HepG2 (cell line): ENCODE measurements at regions not wholly inside any gene's neighbourhood (a gene's known extent, or its start where the extent isn't known, plus 50 kb on each side); places are given as distances from the start of the nearest gene placed in this dataset.

ENCODE experiments used
- ATAC-seq: fragments of 200-7000 bp; cut with Tn5 transposase; 3 replicates; pipeline ENCODE4 v1.9.1; 2020; ENCODE audit warnings: mild to moderate bottlenecking, moderate library complexity
- BruUV-seq: library from RNA; stranded (reverse); fragments of 400-500 nt; replicated peaks from 2 replicates; lab custom pipeline; 2021; lab: Mats Ljungman, UMichigan
- CTCF ChIA-PET: fragments of 300-600 bp; formaldehyde crosslinking; extraction: SDS; loops from one replicate; lab custom pipeline; 2021; ENCODE audit warnings: low total read pairs, inconsistent platforms, low intra/inter-chr PET ratio; lab: Yijun Ruan, JAX
- POLR2A ChIA-PET: fragments of 350-600 bp; sonication (Branson Sonifier 250); formaldehyde crosslinking; loops from one replicate; lab custom pipeline; 2020; ENCODE audit warnings: antibody characterized with exemption, inconsistent platforms; lab: Yijun Ruan, JAX
- DNase-seq: peaks from one replicate; pipeline ENCODE4 v3.0.0-alpha.2; 2015; ENCODE audit warnings: low spot score
- FAIRE-seq: peaks from 3 replicates; lab custom pipeline; 2011; peaks lifted over from hg19 to GRCh38; lab: Jason Lieb, UNC
- H2AFZ ChIP-seq: one replicate; pipeline ENCODE4 v1.6.1; 2011; ENCODE audit warnings: low read length, inconsistent platforms
- H3K27ac ChIP-seq: fragments of 300-600 bp; 3 replicates; pipeline ENCODE4 v1.8.0; 2011; ENCODE audit warnings: mixed run types, mild to moderate bottlenecking, mixed read lengths, low read length, inconsistent platforms; ENCODE audit not compliant: insufficient read depth; ENCODE audit errors: extremely low read length
- H3K27me3 ChIP-seq, 2 experiments: fragments of 200-600 bp in 1 of 2; 2 replicates in 1 of 2; 3 replicates in 1 of 2; pipeline versions ENCODE4 v1.6.0 to v1.8.0; 2011; ENCODE audit warnings: low read length in 2 of 2, mild to moderate bottlenecking in 2 of 2, moderate library complexity in 2 of 2, inconsistent platforms in 1 of 2; ENCODE audit not compliant: insufficient read depth in 2 of 2, control insufficient read depth in 1 of 2
- H3K36me3 ChIP-seq, 2 experiments: fragments of 200-600 bp in 1 of 2; replicated peaks in 1 of 2; 2 replicates in 1 of 2; 3 replicates in 1 of 2; pipeline versions ENCODE4 v1.5.1 to v1.8.0; 2011; ENCODE audit warnings: low read length in 2 of 2, inconsistent platforms in 1 of 2; ENCODE audit not compliant: insufficient read depth in 2 of 2, control insufficient read depth in 1 of 2
- H3K4me1 ChIP-seq: 2 replicates; pipeline ENCODE4 v1.5.1; 2012; ENCODE audit warnings: low read length, inconsistent platforms; ENCODE audit not compliant: insufficient read depth
- H3K4me2 ChIP-seq: 2 replicates; pipeline ENCODE4 v1.6.0; 2011; ENCODE audit warnings: low read depth, low read length, inconsistent platforms
- H3K4me3 ChIP-seq, 3 experiments: fragments of 200-600 bp in 1 of 3; sonication (generic), shearing (Covaris generic) in 1 of 3; replicated peaks in 1 of 3; 2 replicates each; pipeline ENCODE4 v1.5.1; 2011 to 2016; ENCODE audit warnings: low read length in 3 of 3, inconsistent platforms in 2 of 3, low read depth in 2 of 3, mild to moderate bottlenecking in 2 of 3, control low read depth in 1 of 3, mixed read lengths in 1 of 3; ENCODE audit not compliant: insufficient read depth in 1 of 3
- H3K79me2 ChIP-seq: one replicate; pipeline ENCODE4 v1.6.1; 2011; ENCODE audit warnings: low read length, inconsistent platforms; ENCODE audit not compliant: insufficient read depth
- H3K9ac ChIP-seq: 2 replicates; pipeline ENCODE4 v1.6.0; 2011; ENCODE audit warnings: mild to moderate bottlenecking, low read depth, low read length, inconsistent platforms; ENCODE audit not compliant: insufficient read depth
- H3K9me3 ChIP-seq: 2 replicates; pipeline ENCODE4 v1.5.1; 2012; ENCODE audit warnings: mild to moderate bottlenecking, low read length
- H4K20me1 ChIP-seq: 2 replicates; pipeline ENCODE4 v1.6.0; 2011; ENCODE audit warnings: inconsistent platforms, mild to moderate bottlenecking, low read length, moderate library complexity; ENCODE audit not compliant: insufficient read depth
- ELF1 ChIP-seq: sonication (generic); formaldehyde crosslinking; IDR thresholded peaks from 2 replicates; pipeline ENCODE4 v1.4.0; 2020; ENCODE audit warnings: missing genetic modification reagents
- JUN ChIP-seq: sonication (generic); formaldehyde crosslinking; IDR thresholded peaks from 2 replicates; pipeline ENCODE4 v1.4.0; 2020; ENCODE audit warnings: mild to moderate bottlenecking, missing genetic modification reagents
- MEF2D ChIP-seq: sonication (generic); formaldehyde crosslinking; IDR thresholded peaks from 2 replicates; pipeline ENCODE4 v1.5.1; 2020; ENCODE audit warnings: mild to moderate bottlenecking, missing genetic modification reagents
- POLR2A ChIP-seq, 2 experiments: IDR thresholded peaks; 2 replicates each; pipeline ENCODE4 v1.6.1; 2011; ENCODE audit warnings: low read depth in 2 of 2, low read length in 2 of 2, mild to moderate bottlenecking in 1 of 2, moderate library complexity in 1 of 2; ENCODE audit not compliant: insufficient read depth in 1 of 2
- SMYD3 ChIP-seq: sonication (generic); formaldehyde crosslinking; IDR thresholded peaks from 2 replicates; pipeline ENCODE4 v1.8.1; 2023; ENCODE audit warnings: mild to moderate bottlenecking, missing genetic modification reagents
- WGBS: methylation state at CpG from one replicate; pipeline ENCODE4 v1.1.6; 2017; ENCODE audit warnings: low lambda C conversion rate; 5-methylcytosine and 5-hydroxymethylcytosine counted together
- in situ Hi-C: cut with HindIII; loops from 2 replicates; pipeline ENCODE4 v1.10.0; 2017; ENCODE audit warnings: low pct_unique_long_range_greater_than_20kb; ENCODE audit not compliant: extremely low pct_ligation_motif_present
- intact Hi-C: fragments of 100-400 bp; cut with micrococcal nuclease; formaldehyde crosslinking; loops from one replicate; pipeline ENCODE4 v1.10.0; 2022; ENCODE audit not compliant: unreplicated experiment
- TF ChIP-seq, protein P1 (sequence below): sonication (generic); formaldehyde crosslinking; IDR thresholded peaks from 2 replicates; pipeline ENCODE4 v1.9.0; 2021; ENCODE audit warnings: mild to moderate bottlenecking, missing genetic modification reagents
- TF ChIP-seq, protein P2 (sequence below): sonication (generic); formaldehyde crosslinking; IDR thresholded peaks from 2 replicates; pipeline ENCODE4 v1.5.0; 2020; ENCODE audit warnings: mild to moderate bottlenecking, missing genetic modification reagents, borderline replicate concordance
- TF ChIP-seq, protein P3 (sequence below), 2 experiments: fragments of 450-650 bp in 1 of 2; sonication (generic) in 1 of 2; formaldehyde crosslinking; IDR thresholded peaks; 2 replicates each; pipeline versions ENCODE4 v1.5.0 to v1.8.0; 2020 to 2022; ENCODE audit warnings: mild to moderate bottlenecking in 1 of 2, missing genetic modification reagents in 1 of 2

DNA sequence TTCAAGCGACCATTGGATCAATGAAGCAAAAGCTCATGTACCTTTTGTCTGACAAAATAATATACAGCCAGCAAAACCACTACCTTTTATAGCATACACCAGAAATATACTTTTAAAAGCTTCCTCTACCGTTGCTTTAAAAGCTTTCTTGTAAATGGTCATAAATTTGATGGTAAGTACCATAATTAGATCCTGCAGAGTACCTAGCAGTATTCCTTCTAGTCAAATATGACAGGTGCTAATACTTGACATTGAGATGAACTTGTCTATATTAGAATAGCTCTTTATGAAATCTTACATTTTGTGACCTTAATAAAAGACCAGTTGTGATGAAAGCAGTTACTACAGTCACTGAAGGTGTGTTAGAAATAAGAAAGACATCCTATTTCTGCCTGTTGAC lies 340.5 kb upstream of the ANO3 start:
- FAIRE-seq (no peak), ATAC-seq (no peak), DNase-seq (no peak)
- no peak overlapping the region for H2AFZ ChIP-seq
- no peaks in the 10 kb centered on the region for H3K9me3 ChIP-seq
- H3K4me2 ChIP-seq, result no peak overlapping the region
- no TSS peak for BruUV-seq
- POLR2A ChIA-PET, result no interaction called here
- WGBS, result 2% methylated on average over 2 of the region's 2 CpGs
- no peak overlapping the region for H3K4me3 ChIP-seq
- CTCF ChIA-PET, result no interaction called here
- intact Hi-C loops (no loop called here), in situ Hi-C loops (no loop called here)
- H3K27ac ChIP-seq, result no peak overlapping the region
- no peaks in the 10 kb centered on the region for H3K36me3 ChIP-seq
- no peaks in the 10 kb centered on the region for H3K79me2 ChIP-seq
- H4K20me1 ChIP-seq, result no peaks in the 10 kb centered on the region
- no peak overlapping the region for H3K9ac ChIP-seq
- H3K27me3 ChIP-seq, result no peaks in the 10 kb centered on the region
- H3K4me1 ChIP-seq, result no peaks in the 10 kb centered on the region
- TF ChIP-seq, protein P1, sequence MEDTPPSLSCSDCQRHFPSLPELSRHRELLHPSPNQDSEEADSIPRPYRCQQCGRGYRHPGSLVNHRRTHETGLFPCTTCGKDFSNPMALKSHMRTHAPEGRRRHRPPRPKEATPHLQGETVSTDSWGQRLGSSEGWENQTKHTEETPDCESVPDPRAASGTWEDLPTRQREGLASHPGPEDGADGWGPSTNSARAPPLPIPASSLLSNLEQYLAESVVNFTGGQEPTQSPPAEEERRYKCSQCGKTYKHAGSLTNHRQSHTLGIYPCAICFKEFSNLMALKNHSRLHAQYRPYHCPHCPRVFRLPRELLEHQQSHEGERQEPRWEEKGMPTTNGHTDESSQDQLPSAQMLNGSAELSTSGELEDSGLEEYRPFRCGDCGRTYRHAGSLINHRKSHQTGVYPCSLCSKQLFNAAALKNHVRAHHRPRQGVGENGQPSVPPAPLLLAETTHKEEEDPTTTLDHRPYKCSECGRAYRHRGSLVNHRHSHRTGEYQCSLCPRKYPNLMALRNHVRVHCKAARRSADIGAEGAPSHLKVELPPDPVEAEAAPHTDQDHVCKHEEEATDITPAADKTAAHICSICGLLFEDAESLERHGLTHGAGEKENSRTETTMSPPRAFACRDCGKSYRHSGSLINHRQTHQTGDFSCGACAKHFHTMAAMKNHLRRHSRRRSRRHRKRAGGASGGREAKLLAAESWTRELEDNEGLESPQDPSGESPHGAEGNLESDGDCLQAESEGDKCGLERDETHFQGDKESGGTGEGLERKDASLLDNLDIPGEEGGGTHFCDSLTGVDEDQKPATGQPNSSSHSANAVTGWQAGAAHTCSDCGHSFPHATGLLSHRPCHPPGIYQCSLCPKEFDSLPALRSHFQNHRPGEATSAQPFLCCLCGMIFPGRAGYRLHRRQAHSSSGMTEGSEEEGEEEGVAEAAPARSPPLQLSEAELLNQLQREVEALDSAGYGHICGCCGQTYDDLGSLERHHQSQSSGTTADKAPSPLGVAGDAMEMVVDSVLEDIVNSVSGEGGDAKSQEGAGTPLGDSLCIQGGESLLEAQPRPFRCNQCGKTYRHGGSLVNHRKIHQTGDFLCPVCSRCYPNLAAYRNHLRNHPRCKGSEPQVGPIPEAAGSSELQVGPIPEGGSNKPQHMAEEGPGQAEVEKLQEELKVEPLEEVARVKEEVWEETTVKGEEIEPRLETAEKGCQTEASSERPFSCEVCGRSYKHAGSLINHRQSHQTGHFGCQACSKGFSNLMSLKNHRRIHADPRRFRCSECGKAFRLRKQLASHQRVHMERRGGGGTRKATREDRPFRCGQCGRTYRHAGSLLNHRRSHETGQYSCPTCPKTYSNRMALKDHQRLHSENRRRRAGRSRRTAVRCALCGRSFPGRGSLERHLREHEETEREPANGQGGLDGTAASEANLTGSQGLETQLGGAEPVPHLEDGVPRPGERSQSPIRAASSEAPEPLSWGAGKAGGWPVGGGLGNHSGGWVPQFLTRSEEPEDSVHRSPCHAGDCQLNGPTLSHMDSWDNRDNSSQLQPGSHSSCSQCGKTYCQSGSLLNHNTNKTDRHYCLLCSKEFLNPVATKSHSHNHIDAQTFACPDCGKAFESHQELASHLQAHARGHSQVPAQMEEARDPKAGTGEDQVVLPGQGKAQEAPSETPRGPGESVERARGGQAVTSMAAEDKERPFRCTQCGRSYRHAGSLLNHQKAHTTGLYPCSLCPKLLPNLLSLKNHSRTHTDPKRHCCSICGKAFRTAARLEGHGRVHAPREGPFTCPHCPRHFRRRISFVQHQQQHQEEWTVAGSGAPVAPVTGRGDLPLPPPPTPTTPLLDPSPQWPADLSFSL (CRISPR knock-in tag), result no peak
- TF ChIP-seq JUN (no peak), POLR2A (IDR thresholded peaks at IDR 0.05; ENCODE audit: insufficient read depth in 1 of 2, low read depth in 2 of 2, low read length in 2 of 2) (no peak), ELF1 (CRISPR knock-in tag) (no peak), MEF2D (CRISPR knock-in tag) (no peak), SMYD3 (CRISPR knock-in tag) (no peak)
- TF ChIP-seq, protein P2, sequence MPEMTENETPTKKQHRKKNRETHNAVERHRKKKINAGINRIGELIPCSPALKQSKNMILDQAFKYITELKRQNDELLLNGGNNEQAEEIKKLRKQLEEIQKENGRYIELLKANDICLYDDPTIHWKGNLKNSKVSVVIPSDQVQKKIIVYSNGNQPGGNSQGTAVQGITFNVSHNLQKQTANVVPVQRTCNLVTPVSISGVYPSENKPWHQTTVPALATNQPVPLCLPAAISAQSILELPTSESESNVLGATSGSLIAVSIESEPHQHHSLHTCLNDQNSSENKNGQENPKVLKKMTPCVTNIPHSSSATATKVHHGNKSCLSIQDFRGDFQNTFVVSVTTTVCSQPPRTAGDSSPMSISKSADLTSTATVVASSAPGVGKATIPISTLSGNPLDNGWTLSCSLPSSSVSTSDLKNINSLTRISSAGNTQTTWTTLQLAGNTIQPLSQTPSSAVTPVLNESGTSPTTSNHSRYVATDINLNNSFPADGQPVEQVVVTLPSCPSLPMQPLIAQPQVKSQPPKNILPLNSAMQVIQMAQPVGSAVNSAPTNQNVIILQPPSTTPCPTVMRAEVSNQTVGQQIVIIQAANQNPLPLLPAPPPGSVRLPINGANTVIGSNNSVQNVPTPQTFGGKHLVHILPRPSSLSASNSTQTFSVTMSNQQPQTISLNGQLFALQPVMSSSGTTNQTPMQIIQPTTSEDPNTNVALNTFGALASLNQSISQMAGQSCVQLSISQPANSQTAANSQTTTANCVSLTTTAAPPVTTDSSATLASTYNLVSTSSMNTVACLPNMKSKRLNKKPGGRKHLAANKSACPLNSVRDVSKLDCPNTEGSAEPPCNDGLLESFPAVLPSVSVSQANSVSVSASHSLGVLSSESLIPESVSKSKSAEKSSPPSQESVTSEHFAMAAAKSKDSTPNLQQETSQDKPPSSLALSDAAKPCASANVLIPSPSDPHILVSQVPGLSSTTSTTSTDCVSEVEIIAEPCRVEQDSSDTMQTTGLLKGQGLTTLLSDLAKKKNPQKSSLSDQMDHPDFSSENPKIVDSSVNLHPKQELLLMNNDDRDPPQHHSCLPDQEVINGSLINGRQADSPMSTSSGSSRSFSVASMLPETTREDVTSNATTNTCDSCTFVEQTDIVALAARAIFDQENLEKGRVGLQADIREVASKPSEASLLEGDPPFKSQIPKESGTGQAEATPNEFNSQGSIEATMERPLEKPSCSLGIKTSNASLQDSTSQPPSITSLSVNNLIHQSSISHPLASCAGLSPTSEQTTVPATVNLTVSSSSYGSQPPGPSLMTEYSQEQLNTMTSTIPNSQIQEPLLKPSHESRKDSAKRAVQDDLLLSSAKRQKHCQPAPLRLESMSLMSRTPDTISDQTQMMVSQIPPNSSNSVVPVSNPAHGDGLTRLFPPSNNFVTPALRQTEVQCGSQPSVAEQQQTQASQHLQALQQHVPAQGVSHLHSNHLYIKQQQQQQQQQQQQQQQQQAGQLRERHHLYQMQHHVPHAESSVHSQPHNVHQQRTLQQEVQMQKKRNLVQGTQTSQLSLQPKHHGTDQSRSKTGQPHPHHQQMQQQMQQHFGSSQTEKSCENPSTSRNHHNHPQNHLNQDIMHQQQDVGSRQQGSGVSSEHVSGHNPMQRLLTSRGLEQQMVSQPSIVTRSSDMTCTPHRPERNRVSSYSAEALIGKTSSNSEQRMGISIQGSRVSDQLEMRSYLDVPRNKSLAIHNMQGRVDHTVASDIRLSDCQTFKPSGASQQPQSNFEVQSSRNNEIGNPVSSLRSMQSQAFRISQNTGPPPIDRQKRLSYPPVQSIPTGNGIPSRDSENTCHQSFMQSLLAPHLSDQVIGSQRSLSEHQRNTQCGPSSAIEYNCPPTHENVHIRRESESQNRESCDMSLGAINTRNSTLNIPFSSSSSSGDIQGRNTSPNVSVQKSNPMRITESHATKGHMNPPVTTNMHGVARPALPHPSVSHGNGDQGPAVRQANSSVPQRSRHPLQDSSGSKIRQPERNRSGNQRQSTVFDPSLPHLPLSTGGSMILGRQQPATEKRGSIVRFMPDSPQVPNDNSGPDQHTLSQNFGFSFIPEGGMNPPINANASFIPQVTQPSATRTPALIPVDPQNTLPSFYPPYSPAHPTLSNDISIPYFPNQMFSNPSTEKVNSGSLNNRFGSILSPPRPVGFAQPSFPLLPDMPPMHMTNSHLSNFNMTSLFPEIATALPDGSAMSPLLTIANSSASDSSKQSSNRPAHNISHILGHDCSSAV (CRISPR knock-in tag), result no peak
- TF ChIP-seq, protein P3, sequence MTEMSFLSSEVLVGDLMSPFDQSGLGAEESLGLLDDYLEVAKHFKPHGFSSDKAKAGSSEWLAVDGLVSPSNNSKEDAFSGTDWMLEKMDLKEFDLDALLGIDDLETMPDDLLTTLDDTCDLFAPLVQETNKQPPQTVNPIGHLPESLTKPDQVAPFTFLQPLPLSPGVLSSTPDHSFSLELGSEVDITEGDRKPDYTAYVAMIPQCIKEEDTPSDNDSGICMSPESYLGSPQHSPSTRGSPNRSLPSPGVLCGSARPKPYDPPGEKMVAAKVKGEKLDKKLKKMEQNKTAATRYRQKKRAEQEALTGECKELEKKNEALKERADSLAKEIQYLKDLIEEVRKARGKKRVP (CRISPR knock-in tag; IDR thresholded peaks at IDR 0.05), result no peak
